ENCODE measurements at regions not wholly inside any gene's neighbourhood (a gene's known extent, or its start where the extent isn't known, plus 50 kb on each side); places are given as distances from the start of the nearest gene placed in this dataset.
"Not testable (repeated sequence)": the region's sequence is repeated elsewhere in the genome, so short reads cannot be mapped to it uniquely, and the experiment has no call there.

DNA sequence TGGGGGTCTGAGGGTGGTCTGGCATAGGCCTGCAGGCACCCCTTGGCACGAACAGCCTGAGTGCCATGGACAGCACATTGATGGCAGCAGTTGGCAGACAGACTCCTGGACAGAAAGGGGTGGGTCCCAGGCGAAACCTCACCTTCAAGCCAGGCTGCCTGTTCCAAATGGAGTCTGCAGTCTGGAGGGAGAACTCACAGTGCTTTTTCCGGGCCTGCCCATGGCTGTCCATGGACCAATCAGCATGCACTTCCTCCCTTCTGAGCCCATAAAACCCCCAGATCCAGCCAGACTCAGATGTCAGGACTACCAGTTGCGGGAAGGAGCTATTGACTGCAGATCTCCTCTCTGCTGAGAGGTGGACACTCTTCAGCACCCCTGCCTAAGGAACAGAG is 694.6 kb upstream of the ACVR2A start:
- ATAC-seq, result no peak
- no peak for DNase-seq
- intact Hi-C loops (cut with DNase I, micrococcal nuclease), result no loop called here

DNA sequence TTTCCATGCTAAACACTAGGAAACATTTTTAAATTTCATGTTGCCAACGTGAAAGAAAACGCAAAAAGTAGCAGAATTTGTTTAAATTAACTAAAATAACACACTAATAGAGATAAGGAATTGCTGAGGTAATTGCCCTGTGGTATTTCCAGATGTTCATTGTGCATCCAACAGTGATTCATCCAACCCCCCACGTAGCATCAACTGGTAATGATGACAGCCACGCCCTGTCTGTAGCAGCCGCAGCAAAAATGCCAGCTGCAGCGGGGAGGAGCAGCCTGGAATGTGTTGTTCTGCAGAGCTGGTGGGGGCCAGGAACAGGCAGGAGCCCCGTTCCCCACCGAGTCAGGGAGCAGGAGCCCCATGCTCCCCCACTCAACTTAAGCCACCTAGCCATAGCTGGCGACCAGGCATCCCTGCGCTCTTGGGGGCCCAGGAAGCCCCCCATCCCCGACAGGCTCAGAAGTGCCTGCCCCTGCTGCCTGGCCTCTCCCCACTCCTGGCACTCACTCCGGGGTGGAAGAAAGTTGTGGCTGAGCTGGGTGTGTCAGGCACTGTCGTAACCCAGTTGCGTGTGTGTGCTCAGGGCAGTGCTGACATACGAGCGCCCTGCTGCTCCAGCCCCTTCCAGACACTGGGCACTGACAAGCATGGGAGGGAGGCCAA is 695.1 kb upstream of the ACVR2A start:
- intact Hi-C loops (cut with DNase I, micrococcal nuclease), result no loop called here
- ATAC-seq (no peak), DNase-seq (no peak)

- ATAC-seq (no peak), DNase-seq (no peak)
- intact Hi-C loops (cut with DNase I, micrococcal nuclease), result no loop called here
Observed at GRCh38 chr2:147147802-147148201, 697.0 kb upstream of the ACVR2A start.

DNA sequence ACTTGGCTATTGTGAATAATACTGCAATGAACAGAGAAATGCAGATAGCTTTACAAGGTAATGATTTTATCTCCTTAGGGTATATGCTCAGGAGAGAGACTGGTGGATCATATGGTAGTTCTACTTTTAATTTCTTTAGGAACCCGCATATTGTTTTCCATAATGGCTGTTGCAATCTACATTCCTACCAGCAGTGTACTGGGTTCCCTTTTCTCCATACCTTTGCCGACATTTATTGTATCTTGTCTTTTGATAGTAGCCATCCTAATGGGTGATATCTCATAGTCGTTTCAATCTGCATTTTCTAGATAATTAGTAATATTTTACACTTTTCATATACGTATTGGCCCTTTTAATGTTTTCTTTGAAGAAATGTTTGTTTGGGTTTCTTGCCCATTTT is 702.9 kb upstream of the ACVR2A start:
- ATAC-seq, result no peak
- DNase-seq, result no peak
- intact Hi-C loops (cut with DNase I, micrococcal nuclease), result no loop called here

DNA sequence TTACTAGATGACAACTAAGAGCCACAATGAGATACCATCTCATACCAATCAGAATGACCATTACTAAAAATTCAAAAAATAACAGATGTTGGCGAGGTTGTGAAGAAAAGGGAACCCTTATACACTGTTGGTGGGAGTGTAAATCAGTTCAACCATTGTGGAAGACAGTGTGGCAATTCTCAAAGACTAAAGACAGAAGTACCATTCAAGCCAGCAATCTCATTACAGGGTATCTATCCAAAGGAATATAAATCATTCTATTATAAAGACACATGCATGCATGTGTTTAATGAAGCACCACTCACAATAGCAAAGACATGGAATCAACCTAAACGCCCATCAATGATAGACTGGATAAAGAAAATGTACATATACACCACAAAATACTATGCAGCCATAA is 705.1 kb upstream of the ACVR2A start:
- intact Hi-C loops (cut with DNase I, micrococcal nuclease); DNase-seq; ATAC-seq: not testable (repeated sequence)

GRCh38 chr2:147137711-147138110 is 707.1 kb upstream of the ACVR2A start:
- intact Hi-C loops (cut with DNase I, micrococcal nuclease), result no loop called here
- ATAC-seq (no peak), DNase-seq (no peak)

GRCh38 chr2:147135376-147135775 is 709.5 kb upstream of the ACVR2A start:
- intact Hi-C loops (cut with DNase I, micrococcal nuclease), result no loop called here
- no peak for ATAC-seq
- no peak for DNase-seq

GRCh38 chr2:147133286-147133908 is 711.4 kb upstream of the ACVR2A start:
- DNase-seq (no peak), ATAC-seq (no peak)
- intact Hi-C loops (cut with DNase I, micrococcal nuclease), result no loop called here

GRCh38 chr2:147125145-147125544 is 719.7 kb upstream of the ACVR2A start:
- intact Hi-C loops (cut with DNase I, micrococcal nuclease), result no loop called here
- DNase-seq, result no peak
- ATAC-seq, result no peak

DNA sequence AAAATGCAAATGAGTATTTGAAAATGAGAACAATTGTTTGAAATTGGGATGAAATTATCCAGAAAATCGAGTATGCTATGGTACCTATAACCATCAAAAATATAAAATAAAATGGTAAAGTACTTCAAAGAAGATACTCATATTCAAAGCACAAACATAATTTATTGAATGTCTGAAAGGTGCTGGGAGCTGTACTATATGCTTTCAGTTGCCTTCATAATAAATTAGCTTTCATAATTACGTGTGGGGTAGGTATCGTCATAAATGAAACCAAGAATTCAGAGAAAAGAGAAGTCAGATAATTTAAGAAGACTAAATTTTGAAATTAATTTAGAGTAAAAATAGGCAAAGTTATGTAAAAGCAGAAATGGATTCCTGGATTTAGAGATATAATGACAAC is 721.9 kb upstream of the ACVR2A start:
- ATAC-seq (no peak), DNase-seq (no peak)
- intact Hi-C loops (cut with DNase I, micrococcal nuclease), result no loop called here

GRCh38 chr2:147110962-147111361 is 733.9 kb upstream of the ACVR2A start:
- no peak for ATAC-seq
- intact Hi-C loops (cut with DNase I, micrococcal nuclease), result no loop called here
- no peak for DNase-seq

GRCh38 chr2:147110317-147110716 is 734.5 kb upstream of the ACVR2A start:
- intact Hi-C loops (cut with DNase I, micrococcal nuclease), result no loop called here
- DNase-seq (no peak), ATAC-seq (no peak)

GRCh38 chr2:147109291-147109690 is 735.5 kb upstream of the ACVR2A start:
- intact Hi-C loops (cut with DNase I, micrococcal nuclease), result no loop called here
- DNase-seq (no peak), ATAC-seq (no peak)

GRCh38 chr2:147108548-147108947 is 736.3 kb upstream of the ACVR2A start:
- ATAC-seq (no peak), DNase-seq (no peak)
- intact Hi-C loops (cut with DNase I, micrococcal nuclease), result no loop called here

- ATAC-seq (no peak), DNase-seq (no peak)
- intact Hi-C loops (cut with DNase I, micrococcal nuclease), result no loop called here
Observed at GRCh38 chr2:147101941-147102790, 742.7 kb upstream of the ACVR2A start.

GRCh38 chr2:147100406-147101035 is 744.3 kb upstream of the ACVR2A start:
- ATAC-seq, result no peak
- DNase-seq, result no peak
- intact Hi-C loops (cut with DNase I, micrococcal nuclease), result no loop called here

DNA sequence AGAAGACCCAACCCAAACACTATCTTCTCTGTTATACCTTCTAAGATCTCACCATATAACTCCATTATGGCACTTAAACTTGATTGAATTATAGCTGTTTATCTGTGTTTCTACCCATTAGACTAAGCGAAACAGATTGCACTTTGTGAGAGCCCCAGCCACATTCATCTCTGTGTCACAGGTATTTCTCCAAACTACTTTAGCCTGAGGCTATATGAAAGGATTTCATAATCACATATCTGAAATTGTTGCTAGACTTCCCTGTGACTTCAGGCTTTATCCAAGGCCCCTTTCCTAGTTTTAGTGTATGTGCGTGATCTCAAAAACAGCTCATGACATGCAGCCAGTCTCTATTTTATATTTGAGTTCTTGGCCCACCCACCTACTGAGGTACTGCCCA is 745.0 kb upstream of the ACVR2A start:
- DNase-seq (no peak), ATAC-seq (no peak)
- intact Hi-C loops (cut with DNase I, micrococcal nuclease), result no loop called here

DNA sequence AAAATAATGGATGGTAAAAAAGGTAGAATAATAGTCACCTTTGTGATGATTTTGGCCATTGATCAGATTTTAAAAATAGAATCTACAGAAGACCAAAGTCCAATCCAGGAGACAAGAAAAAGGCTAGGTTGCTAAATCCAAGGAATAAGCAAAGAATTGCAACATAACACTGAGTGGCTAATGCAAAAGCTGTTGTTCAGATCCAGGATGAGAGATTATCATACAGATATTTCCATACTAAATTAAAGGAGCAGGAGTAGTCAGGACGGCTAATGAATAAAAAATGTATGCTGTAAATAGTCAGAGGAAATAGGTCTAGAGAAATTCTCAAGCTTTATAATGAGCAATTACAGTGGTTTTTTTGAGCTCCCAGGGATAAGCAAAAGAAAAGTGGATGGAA is 745.9 kb upstream of the ACVR2A start:
- DNase-seq, result no peak
- ATAC-seq, result no peak

DNA sequence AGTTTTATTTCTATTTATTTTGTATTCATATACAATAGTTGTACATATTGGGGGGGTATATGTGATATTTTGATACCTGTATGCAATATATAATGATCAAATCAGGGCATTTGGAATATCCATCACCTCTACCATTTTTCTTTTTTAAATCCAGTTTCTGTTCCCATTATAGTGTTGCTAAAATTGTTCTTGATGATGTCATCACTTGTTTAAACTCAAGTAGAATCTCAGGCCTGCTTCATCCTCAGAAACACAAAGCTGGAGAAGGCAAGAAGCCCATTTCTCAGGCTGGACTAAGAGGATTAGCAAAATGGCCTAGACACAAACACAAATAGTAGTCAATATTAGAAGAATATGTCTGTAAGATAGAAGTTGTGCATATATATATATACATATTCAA is 747.1 kb upstream of the ACVR2A start:
- intact Hi-C loops (cut with DNase I, micrococcal nuclease), result no loop called here
- ATAC-seq (no peak), DNase-seq (no peak)

More for the DNA sequence above, 745.9 kb upstream of the ACVR2A start:
- intact Hi-C loops (cut with DNase I, micrococcal nuclease), result no loop called here

DNA sequence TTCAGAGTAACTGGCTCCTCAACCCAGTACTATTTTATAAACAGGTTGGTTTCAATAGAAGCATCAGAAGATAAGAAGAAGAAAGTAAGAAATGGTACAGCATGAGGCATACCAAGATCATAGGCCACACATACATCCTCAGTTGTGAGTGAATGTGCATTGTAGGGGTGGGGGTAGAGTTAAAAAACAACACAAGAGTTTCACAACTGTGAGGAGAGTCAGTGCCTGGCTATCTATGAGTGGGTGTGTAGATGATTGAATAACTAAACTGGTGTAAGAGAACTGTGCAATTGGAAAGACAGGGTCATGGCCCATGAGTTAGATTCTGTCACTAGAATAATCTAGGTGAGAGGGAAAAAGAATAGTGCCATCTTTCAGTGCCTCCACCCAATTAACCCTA is 748.2 kb upstream of the ACVR2A start:
- DNase-seq (no peak), ATAC-seq (no peak)
- intact Hi-C loops (cut with DNase I, micrococcal nuclease), result no loop called here

All from left colon (tissue), 2 donors.